PC-3 (cell line): ENCODE measurements at regions not wholly inside any gene's neighbourhood (a gene's known extent, or its start where the extent isn't known, plus 50 kb on each side); places are given as distances from the start of the nearest gene placed in this dataset.

Source experiments
- CTCF ChIP-seq: fragments of 300-600 bp; sonication (generic); conservative IDR thresholded peaks from 2 replicates; pipeline ENCODE4 v1.5.1; 2017; ENCODE audit warnings: antibody characterized with exemption, low read depth, mild to moderate bottlenecking, low read length
- EZH2 ChIP-seq: fragments of 300-600 bp; sonication (generic); IDR thresholded peaks from one replicate; pipeline ENCODE4 v1.6.1; 2017; ENCODE audit warnings: antibody characterized with exemption, mild to moderate bottlenecking, low read length; ENCODE audit not compliant: unreplicated experiment
- EZH2phosphoT487 ChIP-seq: fragments of 300-600 bp; sonication (generic); IDR thresholded peaks from 2 replicates; pipeline ENCODE4 v1.6.1; 2018; ENCODE audit warnings: mild to moderate bottlenecking, antibody characterized with exemption, low read length, borderline replicate concordance

- TF ChIP-seq EZH2 (no peak), CTCF (no peak), EZH2phosphoT487 (no peak)
Observed at GRCh38 chr6:170476360-170476759, 76.7 kb downstream of the PSMB1 start.
